Cardiac muscle cell (in vitro differentiated cells and primary cell): ENCODE measurements at regions not wholly inside any gene's neighbourhood (a gene's known extent, or its start where the extent isn't known, plus 50 kb on each side); places are given as distances from the start of the nearest gene placed in this dataset.

Experiments used
- DNase-seq, 2 donors: peaks; one replicate each; pipeline versions ENCODE4 v3.0.0 to v3.0.0-alpha.2; 2010 to 2017; ENCODE audit warnings: low read depth in 1 of 2, low spot score in 1 of 2
- H3K27ac ChIP-seq: fragments of 200-600 bp; sonication (generic); 2 replicates; pipeline ENCODE4 v1.5.1; 2016
- H3K27me3 ChIP-seq: fragments of 200-600 bp; sonication (generic); 2 replicates; pipeline ENCODE4 v1.6.0; 2016; ENCODE audit warnings: control low read depth
- H3K36me3 ChIP-seq: fragments of 200-600 bp; sonication (generic); 2 replicates; pipeline ENCODE4 v1.5.1; 2016; ENCODE audit warnings: control low read depth
- H3K4me1 ChIP-seq: fragments of 200-600 bp; sonication (generic); 2 replicates; pipeline ENCODE4 v1.8.1; 2017; ENCODE audit warnings: low read depth, mild to moderate bottlenecking, mixed run types
- H3K4me3 ChIP-seq: fragments of 200-600 bp; sonication (generic); 2 replicates; pipeline ENCODE4 v1.5.1; 2016; ENCODE audit warnings: mild to moderate bottlenecking
- H3K9me3 ChIP-seq: fragments of 200-600 bp; sonication (generic); 2 replicates; pipeline ENCODE4 v1.5.1; 2017; ENCODE audit warnings: low read depth, mild to moderate bottlenecking, control low read depth
- TF ChIP-seq, protein P1 (sequence below): IDR thresholded peaks from 2 replicates; pipeline ENCODE4 v1.5.1; 2012; ENCODE audit warnings: low read depth, mild to moderate bottlenecking, low read length

DNA sequence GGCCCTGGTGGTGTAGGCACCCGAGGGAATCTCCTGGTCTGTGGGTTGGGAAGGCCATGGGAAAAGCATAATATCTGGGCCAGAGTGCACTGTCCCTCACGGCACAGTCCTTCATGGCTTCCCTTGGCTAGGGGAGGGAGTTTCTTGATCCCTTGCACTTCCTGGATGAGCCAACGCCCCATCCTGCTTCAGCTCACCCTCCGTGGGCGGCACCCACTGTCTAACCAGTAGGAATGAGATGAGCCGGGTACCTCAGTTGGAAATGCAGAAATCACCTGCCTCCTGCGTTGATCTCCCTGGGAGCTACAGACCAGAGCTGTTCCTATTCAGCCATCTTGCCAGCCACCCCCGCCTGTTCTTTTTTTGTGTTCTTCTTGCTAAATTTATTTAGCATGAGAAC lies 134.4 kb downstream of the LEPR start:
- Histone ChIP-seq H3K27me3 (no peaks in the 10 kb centered on the region), H3K4me3 (no peak overlapping the region), H3K27ac (peak overlapping the region; percentile 23), H3K9me3 (no peaks in the 10 kb centered on the region), H3K4me1 (no peaks in the 10 kb centered on the region), H3K36me3 (no peaks in the 10 kb centered on the region)
- TF ChIP-seq, protein P1, sequence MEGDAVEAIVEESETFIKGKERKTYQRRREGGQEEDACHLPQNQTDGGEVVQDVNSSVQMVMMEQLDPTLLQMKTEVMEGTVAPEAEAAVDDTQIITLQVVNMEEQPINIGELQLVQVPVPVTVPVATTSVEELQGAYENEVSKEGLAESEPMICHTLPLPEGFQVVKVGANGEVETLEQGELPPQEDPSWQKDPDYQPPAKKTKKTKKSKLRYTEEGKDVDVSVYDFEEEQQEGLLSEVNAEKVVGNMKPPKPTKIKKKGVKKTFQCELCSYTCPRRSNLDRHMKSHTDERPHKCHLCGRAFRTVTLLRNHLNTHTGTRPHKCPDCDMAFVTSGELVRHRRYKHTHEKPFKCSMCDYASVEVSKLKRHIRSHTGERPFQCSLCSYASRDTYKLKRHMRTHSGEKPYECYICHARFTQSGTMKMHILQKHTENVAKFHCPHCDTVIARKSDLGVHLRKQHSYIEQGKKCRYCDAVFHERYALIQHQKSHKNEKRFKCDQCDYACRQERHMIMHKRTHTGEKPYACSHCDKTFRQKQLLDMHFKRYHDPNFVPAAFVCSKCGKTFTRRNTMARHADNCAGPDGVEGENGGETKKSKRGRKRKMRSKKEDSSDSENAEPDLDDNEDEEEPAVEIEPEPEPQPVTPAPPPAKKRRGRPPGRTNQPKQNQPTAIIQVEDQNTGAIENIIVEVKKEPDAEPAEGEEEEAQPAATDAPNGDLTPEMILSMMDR = no peak
- no peak for DNase-seq

DNA sequence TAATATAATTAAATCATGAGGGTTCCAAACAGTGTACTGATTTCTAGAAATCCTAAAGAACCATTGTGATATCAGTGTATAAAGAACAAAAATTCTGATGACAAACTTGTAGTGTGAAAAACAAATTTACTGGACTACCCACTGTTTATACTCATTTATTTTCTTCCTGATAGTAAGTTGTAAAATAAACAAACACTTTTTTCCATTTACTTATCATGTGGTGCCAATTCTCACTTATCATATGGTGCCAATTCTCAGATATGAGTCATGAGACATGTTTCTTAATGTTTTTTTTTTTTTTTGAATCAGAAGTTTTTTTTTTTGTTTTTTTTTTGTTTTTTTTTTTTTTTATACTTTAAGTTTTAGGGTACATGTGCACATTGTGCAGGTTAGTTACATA lies 137.7 kb downstream of the LEPR start:
- Histone ChIP-seq H3K4me1 (no peaks in the 10 kb centered on the region), H3K9me3 (no peaks in the 10 kb centered on the region), H3K27ac (no peak overlapping the region), H3K4me3 (no peak overlapping the region), H3K36me3 (no peaks in the 10 kb centered on the region), H3K27me3 (no peaks in the 10 kb centered on the region)
- TF ChIP-seq, protein P1 = no peak
- DNase-seq = peak in 1 of 2 donors; percentile 7

DNA sequence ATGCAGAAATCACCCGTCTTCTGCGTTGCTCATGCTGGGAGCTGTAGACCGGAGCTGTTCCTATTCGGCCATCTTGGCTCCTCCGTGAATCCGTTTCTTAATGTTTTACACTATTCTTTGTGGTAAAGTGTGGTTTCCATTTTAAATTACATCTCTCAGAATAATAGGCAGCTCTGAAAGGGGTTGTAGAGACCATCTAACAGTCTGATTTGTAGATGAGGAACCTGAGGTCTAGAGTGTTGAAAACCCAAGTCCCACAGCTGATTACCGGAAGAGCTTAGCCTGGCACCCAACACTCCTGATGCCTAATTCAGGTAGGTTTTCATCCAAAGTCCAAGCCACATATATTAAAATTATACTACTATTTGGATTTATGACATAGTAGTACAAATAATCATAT lies 144.0 kb downstream of the LEPR start:
- H3K36me3 ChIP-seq = no peaks in the 10 kb centered on the region
- no peaks in the 10 kb centered on the region for H3K4me1 ChIP-seq
- no peaks in the 10 kb centered on the region for H3K9me3 ChIP-seq
- no peak for DNase-seq
- TF ChIP-seq, protein P1 = no peak
- H3K27me3 ChIP-seq = no peaks in the 10 kb centered on the region
- H3K27ac ChIP-seq = no peak overlapping the region
- H3K4me3 ChIP-seq = no peak overlapping the region

DNA sequence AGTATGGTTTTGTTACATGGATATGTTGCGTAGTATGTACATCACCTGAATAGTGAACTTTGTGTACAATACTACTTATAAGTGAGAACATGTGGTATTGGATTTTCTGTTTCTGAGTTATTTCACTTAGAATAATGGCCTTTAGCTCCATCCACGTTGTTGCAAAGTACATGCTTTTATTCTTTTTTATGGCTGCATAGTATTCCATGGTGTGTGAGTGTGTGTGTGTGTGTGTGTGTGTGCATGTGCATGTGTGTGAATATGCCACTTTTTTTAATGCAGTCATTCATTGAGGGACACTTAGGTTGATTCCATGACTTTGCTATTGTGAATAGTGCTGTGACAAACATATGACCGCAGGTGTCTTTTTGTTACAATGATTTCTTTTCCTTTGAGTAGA lies 147.8 kb downstream of the LEPR start:
- Histone ChIP-seq H3K4me1 (no peaks in the 10 kb centered on the region), H3K27me3 (no peaks in the 10 kb centered on the region), H3K9me3 (no peaks in the 10 kb centered on the region), H3K36me3 (no peaks in the 10 kb centered on the region), H3K4me3 (no peak overlapping the region), H3K27ac (no peak overlapping the region)
- no peak for DNase-seq
- TF ChIP-seq, protein P1 = no peak

DNA sequence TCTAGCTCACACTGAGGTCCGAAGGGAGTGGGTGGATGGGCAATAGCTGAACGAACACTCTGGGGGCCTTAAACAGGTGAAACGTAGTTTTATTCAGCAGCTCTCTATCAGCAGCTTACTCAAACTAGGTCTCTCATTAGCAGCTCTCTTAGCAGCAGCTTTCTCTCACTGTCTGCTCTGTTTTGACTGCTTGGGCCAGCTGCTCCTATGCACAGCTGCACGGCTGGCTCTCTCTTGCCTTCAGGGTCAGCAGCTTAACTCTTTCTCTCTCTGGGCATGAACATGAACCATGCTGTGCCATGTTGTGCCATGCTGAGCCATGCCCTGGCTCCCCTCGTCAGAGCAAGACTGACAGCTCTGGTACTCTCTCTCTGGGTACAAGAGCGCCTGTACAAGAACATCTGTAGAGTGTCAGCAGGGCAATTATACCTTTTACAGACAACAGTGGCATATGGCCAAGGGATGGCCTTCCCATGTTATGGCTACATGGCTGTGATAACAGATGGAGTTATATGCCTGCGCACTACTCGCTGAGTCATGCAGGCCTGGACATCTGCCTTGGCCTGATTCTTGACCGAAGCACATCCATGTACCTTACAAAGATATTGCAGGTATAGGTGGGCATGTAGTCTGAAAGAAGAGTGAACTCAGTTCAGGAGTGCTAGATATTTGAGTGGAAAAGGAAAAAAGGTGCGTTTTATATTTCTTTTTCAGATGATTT lies 152.4 kb downstream of the LEPR start:
- no peak overlapping the region for H3K4me3 ChIP-seq
- no peak for DNase-seq
- no peaks in the 10 kb centered on the region for H3K27me3 ChIP-seq
- no peaks in the 10 kb centered on the region for H3K36me3 ChIP-seq
- TF ChIP-seq, protein P1 = no peak
- H3K27ac ChIP-seq = no peak overlapping the region
- H3K4me1 ChIP-seq = no peaks in the 10 kb centered on the region
- H3K9me3 ChIP-seq = no peaks in the 10 kb centered on the region
